ENCODE measurements at regions not wholly inside any gene's neighbourhood (a gene's known extent, or its start where the extent isn't known, plus 50 kb on each side); places are given as distances from the start of the nearest gene placed in this dataset.

DNA sequence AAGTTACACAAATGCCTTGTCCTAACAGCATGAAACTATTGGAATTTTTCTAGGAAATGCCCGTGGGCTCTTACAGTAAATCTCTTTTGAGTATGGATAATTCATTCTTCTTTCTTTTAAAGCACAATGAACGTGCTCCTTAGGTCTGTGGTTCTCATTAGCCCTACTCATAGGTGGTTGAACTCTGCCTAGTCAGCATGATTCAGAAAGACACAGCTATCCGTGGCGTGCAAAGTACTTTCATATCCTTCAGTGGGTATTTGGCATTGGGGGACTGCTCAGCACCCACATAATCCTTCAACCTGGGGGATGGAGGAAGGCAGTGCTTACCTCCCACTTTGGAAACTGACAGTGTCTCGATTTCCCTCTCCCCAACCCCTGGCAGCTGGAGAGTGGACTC, 462.0 kb upstream of the CLINT1 start:
- TF ChIP-seq ZNF431 (CRISPR knock-in tag; IDR thresholded peaks at IDR 0.05; ENCODE audit: borderline replicate concordance, low read depth) (no peak), ZNF883 (CRISPR knock-in tag; IDR thresholded peaks at IDR 0.05; ENCODE audit: not compliant biosample characterization) (no peak), POLR2A (IDR thresholded peaks at IDR 0.05; ENCODE audit: insufficient read depth in 1 of 2, low read depth in 2 of 2, low read length in 2 of 2) (no peak), TCF12 (IDR thresholded peaks at IDR 0.05) (no peak), TCF12 (CRISPR knock-in tag; IDR thresholded peaks at IDR 0.05) (no peak), SRF (IDR thresholded peaks at IDR 0.05; ENCODE audit: low read depth, low read length) (no peak), PCBP1 (IDR thresholded peaks at IDR 0.05; ENCODE audit: borderline replicate concordance, low read depth, low read length) (no peak), BHLHE40 (IDR thresholded peaks at IDR 0.05; ENCODE audit: low read length) (no peak)
- TF ChIP-seq, protein P1, sequence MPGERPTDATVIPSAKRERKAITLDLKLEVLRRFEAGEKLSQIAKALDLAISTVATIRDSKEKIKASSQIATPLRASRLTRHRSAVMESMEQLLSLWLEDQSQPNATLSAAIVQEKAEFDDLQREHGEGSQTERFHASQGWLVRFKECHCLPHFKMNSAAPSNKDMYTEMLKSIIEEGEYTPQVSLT (CRISPR knock-in tag; IDR thresholded peaks at IDR 0.05; ENCODE audit: borderline replicate concordance, low read depth) = no peak
- TF ChIP-seq, protein P2, sequence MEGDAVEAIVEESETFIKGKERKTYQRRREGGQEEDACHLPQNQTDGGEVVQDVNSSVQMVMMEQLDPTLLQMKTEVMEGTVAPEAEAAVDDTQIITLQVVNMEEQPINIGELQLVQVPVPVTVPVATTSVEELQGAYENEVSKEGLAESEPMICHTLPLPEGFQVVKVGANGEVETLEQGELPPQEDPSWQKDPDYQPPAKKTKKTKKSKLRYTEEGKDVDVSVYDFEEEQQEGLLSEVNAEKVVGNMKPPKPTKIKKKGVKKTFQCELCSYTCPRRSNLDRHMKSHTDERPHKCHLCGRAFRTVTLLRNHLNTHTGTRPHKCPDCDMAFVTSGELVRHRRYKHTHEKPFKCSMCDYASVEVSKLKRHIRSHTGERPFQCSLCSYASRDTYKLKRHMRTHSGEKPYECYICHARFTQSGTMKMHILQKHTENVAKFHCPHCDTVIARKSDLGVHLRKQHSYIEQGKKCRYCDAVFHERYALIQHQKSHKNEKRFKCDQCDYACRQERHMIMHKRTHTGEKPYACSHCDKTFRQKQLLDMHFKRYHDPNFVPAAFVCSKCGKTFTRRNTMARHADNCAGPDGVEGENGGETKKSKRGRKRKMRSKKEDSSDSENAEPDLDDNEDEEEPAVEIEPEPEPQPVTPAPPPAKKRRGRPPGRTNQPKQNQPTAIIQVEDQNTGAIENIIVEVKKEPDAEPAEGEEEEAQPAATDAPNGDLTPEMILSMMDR (CRISPR knock-in tag; IDR thresholded peaks at IDR 0.05) = no peak
- TF ChIP-seq, protein P3, sequence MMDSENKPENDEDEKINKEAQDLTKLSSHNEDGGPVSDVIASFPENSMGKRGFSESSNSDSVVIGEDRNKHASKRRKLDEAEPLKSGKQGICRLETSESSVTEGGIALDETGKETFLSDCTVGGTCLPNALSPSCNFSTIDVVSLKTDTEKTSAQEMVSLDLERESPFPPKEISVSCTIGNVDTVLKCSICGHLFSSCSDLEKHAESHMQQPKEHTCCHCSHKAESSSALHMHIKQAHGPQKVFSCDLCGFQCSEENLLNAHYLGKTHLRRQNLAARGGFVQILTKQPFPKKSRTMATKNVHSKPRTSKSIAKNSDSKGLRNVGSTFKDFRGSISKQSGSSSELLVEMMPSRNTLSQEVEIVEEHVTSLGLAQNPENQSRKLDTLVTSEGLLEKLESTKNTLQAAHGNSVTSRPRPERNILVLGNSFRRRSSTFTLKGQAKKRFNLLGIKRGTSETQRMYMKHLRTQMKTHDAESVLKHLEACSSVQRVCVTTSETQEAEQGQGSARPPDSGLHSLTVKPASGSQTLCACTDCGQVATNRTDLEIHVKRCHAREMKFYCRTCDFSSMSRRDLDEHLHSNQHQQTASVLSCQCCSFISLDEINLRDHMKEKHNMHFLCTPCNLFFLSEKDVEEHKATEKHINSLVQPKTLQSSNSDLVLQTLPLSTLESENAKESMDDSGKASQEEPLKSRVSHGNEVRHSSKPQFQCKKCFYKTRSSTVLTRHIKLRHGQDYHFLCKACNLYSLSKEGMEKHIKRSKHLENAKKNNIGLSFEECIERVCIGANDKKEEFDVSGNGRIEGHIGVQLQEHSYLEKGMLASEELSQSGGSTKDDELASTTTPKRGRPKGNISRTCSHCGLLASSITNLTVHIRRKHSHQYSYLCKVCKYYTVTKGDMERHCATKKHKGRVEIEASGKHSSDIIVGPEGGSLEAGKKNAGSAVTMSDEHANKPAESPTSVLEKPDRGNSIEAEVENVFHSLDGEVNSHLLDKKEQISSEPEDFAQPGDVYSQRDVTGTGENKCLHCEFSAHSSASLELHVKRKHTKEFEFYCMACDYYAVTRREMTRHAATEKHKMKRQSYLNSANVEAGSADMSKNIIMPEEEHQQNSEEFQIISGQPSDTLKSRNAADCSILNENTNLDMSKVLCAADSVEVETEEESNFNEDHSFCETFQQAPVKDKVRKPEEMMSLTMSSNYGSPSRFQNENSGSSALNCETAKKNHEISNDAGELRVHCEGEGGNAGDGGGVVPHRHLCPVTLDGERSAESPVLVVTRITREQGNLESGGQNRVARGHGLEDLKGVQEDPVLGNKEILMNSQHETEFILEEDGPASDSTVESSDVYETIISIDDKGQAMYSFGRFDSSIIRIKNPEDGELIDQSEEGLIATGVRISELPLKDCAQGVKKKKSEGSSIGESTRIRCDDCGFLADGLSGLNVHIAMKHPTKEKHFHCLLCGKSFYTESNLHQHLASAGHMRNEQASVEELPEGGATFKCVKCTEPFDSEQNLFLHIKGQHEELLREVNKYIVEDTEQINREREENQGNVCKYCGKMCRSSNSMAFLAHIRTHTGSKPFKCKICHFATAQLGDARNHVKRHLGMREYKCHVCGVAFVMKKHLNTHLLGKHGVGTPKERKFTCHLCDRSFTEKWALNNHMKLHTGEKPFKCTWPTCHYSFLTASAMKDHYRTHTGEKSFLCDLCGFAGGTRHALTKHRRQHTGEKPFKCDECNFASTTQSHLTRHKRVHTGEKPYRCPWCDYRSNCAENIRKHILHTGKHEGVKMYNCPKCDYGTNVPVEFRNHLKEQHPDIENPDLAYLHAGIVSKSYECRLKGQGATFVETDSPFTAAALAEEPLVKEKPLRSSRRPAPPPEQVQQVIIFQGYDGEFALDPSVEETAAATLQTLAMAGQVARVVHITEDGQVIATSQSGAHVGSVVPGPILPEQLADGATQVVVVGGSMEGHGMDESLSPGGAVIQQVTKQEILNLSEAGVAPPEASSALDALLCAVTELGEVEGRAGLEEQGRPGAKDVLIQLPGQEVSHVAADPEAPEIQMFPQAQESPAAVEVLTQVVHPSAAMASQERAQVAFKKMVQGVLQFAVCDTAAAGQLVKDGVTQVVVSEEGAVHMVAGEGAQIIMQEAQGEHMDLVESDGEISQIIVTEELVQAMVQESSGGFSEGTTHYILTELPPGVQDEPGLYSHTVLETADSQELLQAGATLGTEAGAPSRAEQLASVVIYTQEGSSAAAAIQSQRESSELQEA (CRISPR knock-in tag; IDR thresholded peaks at IDR 0.05; ENCODE audit: not compliant biosample characterization) = no peak
- TF ChIP-seq, protein P4, sequence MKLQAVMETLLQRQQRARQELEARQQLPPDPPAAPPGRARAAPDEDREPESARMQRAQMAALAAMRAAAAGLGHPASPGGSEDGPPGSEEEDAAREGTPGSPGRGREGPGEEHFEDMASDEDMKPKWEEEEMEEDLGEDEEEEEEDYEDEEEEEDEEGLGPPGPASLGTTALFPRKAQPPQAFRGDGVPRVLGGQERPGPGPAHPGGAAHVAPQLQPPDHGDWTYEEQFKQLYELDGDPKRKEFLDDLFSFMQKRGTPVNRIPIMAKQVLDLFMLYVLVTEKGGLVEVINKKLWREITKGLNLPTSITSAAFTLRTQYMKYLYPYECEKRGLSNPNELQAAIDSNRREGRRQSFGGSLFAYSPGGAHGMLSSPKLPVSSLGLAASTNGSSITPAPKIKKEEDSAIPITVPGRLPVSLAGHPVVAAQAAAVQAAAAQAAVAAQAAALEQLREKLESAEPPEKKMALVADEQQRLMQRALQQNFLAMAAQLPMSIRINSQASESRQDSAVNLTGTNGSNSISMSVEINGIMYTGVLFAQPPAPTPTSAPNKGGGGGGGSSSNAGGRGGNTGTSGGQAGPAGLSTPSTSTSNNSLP (IDR thresholded peaks at IDR 0.05; ENCODE audit: low read depth, low read length) = no peak
- TF ChIP-seq, protein P5, sequence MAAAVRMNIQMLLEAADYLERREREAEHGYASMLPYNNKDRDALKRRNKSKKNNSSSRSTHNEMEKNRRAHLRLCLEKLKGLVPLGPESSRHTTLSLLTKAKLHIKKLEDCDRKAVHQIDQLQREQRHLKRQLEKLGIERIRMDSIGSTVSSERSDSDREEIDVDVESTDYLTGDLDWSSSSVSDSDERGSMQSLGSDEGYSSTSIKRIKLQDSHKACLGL (CRISPR knock-in tag; IDR thresholded peaks at IDR 0.05) = no peak
